Erythroblast (primary cell): ENCODE measurements at regions not wholly inside any gene's neighbourhood (a gene's known extent, or its start where the extent isn't known, plus 50 kb on each side); places are given as distances from the start of the nearest gene placed in this dataset.

Experiments used
- GATA1 ChIP-seq: IDR thresholded peaks from 2 replicates; pipeline ENCODE4 v1.6.1; 2011; ENCODE audit warnings: low read depth, mild to moderate bottlenecking, control low read depth, low read length, moderate library complexity
- POLR2A ChIP-seq: IDR thresholded peaks from 2 replicates; pipeline ENCODE4 v1.6.1; 2011; ENCODE audit warnings: mild to moderate bottlenecking, low read length

DNA sequence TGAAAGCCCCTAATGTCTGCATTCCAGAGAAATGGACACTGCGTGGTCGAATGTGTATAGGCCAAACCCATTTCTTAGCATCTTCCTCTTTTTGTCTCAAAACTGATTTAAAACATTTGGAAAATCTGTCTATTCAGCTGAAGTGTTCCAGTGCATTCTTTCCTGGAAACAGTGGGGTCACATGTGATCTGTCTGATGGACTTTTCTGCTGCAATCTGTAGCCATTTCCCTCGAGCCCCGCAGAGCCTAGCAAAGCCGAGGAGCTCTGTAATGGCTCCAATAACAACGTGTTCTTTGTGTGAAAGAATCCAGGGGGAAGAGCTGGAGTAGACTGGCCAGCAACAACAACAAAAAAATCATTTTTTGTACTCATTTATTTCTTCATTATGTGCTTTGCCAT is 329.3 kb downstream of the BARHL2 start:
- TF ChIP-seq POLR2A, result no peak
- TF ChIP-seq GATA1, result no peak
